ENCODE measurements at regions not wholly inside any gene's neighbourhood (a gene's known extent, or its start where the extent isn't known, plus 50 kb on each side); places are given as distances from the start of the nearest gene placed in this dataset.

DNA sequence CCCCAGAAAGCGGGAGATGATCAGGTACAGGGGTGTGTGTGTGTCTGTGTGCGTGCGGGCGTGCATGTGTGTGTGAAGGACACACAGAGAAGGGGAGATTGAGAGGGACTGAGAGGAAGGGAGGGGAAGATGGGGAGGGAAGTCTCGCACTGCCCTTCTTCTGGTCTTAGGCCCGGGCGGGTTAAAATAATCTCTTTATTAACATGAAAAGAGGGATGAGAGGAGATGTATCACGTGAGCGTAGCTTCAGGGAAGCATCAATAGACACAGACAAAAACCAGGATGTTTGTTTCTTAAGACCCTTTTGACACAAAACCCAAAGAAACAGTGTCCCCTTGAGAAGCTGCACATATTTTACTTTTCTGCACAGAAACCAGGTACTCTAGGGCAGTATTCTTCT lies 347.3 kb downstream of the BRD1 start:
- H3K36me3 ChIP-seq, result no peaks in the 10 kb centered on the region
- no peak for TF ChIP-seq CTCF (IDR thresholded peaks at IDR 0.05)
- H3K27me3 ChIP-seq, result peaks cover 12 to 40% of the 10 kb centered on the region in 2 donors

GRCh38 chr22:49479566-49479965 lies 348.1 kb downstream of the BRD1 start:
- ATAC-seq (no peak), DNase-seq (no peak)
- Histone ChIP-seq H3K4me1 (peaks cover 0 to 8% of the 10 kb centered on the region in 2 donors), H3K27ac (no peak overlapping the region), H3K36me3 (no peaks in the 10 kb centered on the region), H3K27me3 (peaks cover 12 to 40% of the 10 kb centered on the region in 2 donors), H3K9me3 (peaks cover 0 to 3% of the 10 kb centered on the region in 2 donors), H3K4me3 (no peak overlapping the region)
- TF ChIP-seq CTCF (IDR thresholded peaks at IDR 0.05), result no peak
- intact Hi-C loops (cut with DNase I), result no loop called here

More for the DNA sequence above, 347.3 kb downstream of the BRD1 start:
- H3K9me3 ChIP-seq, result peaks cover 0 to 3% of the 10 kb centered on the region in 2 donors
- peaks cover 0 to 8% of the 10 kb centered on the region in 2 donors for H3K4me1 ChIP-seq
- H3K27ac ChIP-seq, result no peak overlapping the region
- ATAC-seq (no peak), DNase-seq (no peak)
- H3K4me3 ChIP-seq, result no peak overlapping the region
- intact Hi-C loops (cut with DNase I), result no loop called here

- DNase-seq (no peak), ATAC-seq (no peak)
- peaks cover 0 to 3% of the 10 kb centered on the region in 2 donors for H3K9me3 ChIP-seq
- peaks cover 5 to 25% of the 10 kb centered on the region in 2 donors for H3K27me3 ChIP-seq
- intact Hi-C loops (cut with DNase I), result no loop called here
- H3K36me3 ChIP-seq, result no peaks in the 10 kb centered on the region
- no peak overlapping the region for H3K4me3 ChIP-seq
- peaks cover 0 to 2% of the 10 kb centered on the region in 2 donors for H3K4me1 ChIP-seq
- no peak overlapping the region for H3K27ac ChIP-seq
- TF ChIP-seq CTCF (IDR thresholded peaks at IDR 0.05), result no peak
Measured at GRCh38 chr22:49476800-49477400, 350.8 kb downstream of the BRD1 start.

- H3K4me1 ChIP-seq, result no peaks in the 10 kb centered on the region
- TF ChIP-seq CTCF (IDR thresholded peaks at IDR 0.05), result no peak
- intact Hi-C loops (cut with DNase I), result no loop called here
Measured at GRCh38 chr22:49476176-49476575, 351.5 kb downstream of the BRD1 start.

GRCh38 chr22:49475253-49475652 lies 352.4 kb downstream of the BRD1 start:
- Histone ChIP-seq H3K4me3 (no peak overlapping the region), H3K27ac (no peak overlapping the region), H3K36me3 (no peaks in the 10 kb centered on the region), H3K4me1 (no peaks in the 10 kb centered on the region), H3K27me3 (peaks cover 0 to 11% of the 10 kb centered on the region in 2 donors), H3K9me3 (peaks cover 0 to 3% of the 10 kb centered on the region in 2 donors)
- no peak for DNase-seq
- intact Hi-C loops (cut with DNase I), result no loop called here
- ATAC-seq, result no peak
- TF ChIP-seq CTCF (IDR thresholded peaks at IDR 0.05), result no peak

More at GRCh38 chr22:49476176-49476575, 351.5 kb downstream of the BRD1 start:
- no peak for DNase-seq
- peaks cover 0 to 17% of the 10 kb centered on the region in 2 donors for H3K27me3 ChIP-seq
- H3K9me3 ChIP-seq, result peaks cover 0 to 3% of the 10 kb centered on the region in 2 donors
- ATAC-seq, result no peak
- H3K4me3 ChIP-seq, result no peak overlapping the region
- H3K27ac ChIP-seq, result no peak overlapping the region
- no peaks in the 10 kb centered on the region for H3K36me3 ChIP-seq

All from left lung (tissue), 4 donors.